GM12875 (cell line): ENCODE measurements at regions not wholly inside any gene's neighbourhood (a gene's known extent, or its start where the extent isn't known, plus 50 kb on each side); places are given as distances from the start of the nearest gene placed in this dataset.

ENCODE experiments used
- H3K4me3 ChIP-seq: one replicate; pipeline ENCODE4 v1.5.1; 2011; ENCODE audit warnings: low read depth, low read length, control low read depth
- CTCF ChIP-seq: IDR thresholded peaks from 2 replicates; pipeline ENCODE4 v1.5.1; 2011; ENCODE audit warnings: low read depth, mild to moderate bottlenecking, control low read depth, inconsistent platforms, low read length, moderate library complexity, borderline replicate concordance; ENCODE audit not compliant: insufficient read depth

DNA sequence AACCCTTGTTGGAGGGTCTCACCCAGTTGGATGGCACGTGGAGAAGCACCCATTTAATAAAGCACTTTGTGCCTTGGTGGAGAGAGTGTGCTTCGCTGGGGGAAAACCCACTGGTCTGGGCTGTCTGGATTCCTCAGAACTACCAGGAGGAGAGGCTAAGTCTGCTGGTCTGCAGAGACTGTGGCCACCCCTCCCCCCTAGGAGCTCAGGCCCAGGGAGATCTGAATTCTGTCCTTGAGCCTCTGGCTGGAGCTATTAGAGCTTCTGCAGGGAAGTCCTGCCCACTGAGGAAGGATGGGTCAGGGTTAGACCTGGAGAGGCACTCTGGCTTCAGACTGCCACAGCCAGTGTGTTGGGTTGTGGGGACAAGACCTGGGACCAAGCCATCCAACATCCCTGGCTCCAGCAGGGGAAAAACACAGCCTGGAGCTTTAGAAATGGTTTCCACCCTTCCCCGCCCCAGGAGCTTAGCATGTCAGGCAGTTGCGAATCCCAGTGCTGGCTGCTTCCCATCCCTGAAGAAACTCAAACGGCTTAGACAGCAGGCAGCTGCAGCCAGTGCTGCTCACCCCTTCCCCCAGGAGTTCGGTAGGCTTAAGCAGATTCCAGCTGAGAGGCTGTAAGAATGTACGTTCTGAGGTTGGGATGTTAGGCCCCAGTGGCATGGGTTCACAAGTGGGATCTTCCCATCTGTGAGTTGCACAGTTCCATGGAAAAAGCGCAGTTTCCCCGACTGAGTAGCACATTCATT is 288.3 kb downstream of the TGFB2 start:
- no peak for TF ChIP-seq CTCF
- H3K4me3 ChIP-seq = no peak overlapping the region

DNA sequence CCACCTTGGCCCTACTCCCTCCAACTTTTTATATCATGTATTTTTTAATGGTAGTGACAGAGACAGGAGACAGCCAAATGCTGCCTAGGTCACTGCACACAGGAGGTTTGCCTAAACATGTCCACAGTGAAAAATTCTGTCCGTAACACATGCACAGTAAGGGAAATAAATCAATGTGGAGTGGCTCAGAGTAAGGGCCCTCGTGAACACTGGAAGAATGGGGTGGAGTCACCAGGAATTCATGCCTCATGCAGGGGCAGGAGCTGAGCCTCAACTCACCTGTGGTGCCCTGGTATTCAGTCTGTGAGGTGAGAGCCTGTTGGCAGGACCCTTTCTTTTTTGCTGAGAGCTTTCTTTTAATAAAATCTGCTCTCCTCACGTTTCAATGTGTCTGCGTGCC is 289.1 kb downstream of the TGFB2 start:
- no peak overlapping the region for H3K4me3 ChIP-seq

GRCh38 chr1:218636548-218636947 is 291.4 kb downstream of the TGFB2 start:
- TF ChIP-seq CTCF = no peak
- H3K4me3 ChIP-seq = no peak overlapping the region

More for the DNA sequence above, 289.1 kb downstream of the TGFB2 start:
- TF ChIP-seq CTCF = no peak

- no peak overlapping the region for H3K4me3 ChIP-seq
- TF ChIP-seq CTCF = no peak
Measured at GRCh38 chr1:218640173-218640572, 295.0 kb downstream of the TGFB2 start.

GRCh38 chr1:218642033-218642948 is 297.2 kb downstream of the TGFB2 start:
- no peak for TF ChIP-seq CTCF

GRCh38 chr1:218643281-218643680 is 298.1 kb downstream of the TGFB2 start:
- no peak overlapping the region for H3K4me3 ChIP-seq
- TF ChIP-seq CTCF = no peak

More at GRCh38 chr1:218642033-218642948, 297.2 kb downstream of the TGFB2 start:
- H3K4me3 ChIP-seq = no peak overlapping the region
